ENCODE measurements at regions not wholly inside any gene's neighbourhood (a gene's known extent, or its start where the extent isn't known, plus 50 kb on each side); places are given as distances from the start of the nearest gene placed in this dataset.

DNA sequence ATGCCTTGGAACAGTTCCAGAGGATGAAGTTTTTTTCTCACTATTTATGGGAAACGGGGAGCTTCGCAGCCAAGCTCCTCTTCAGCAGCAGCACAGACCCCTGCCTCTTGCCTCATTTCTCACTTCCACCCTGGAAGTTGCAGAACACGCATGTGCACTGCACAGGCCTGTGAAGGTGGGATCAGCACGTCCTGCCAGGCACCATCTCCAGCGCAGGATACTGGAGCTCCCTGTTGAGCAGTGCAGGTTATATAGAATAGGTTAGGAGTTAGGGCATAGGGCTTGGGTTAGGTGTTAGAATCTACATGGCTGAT lies 110.1 kb upstream of the CENPE start:
- no peak for TF ChIP-seq EZH2phosphoT487 (IDR thresholded peaks at IDR 0.05; ENCODE audit: low read depth, severe bottlenecking, unreplicated experiment)
- Histone ChIP-seq H3K79me2 (no peaks in the 10 kb centered on the region), H3K27ac (no peak overlapping the region), H3K4me1 (ENCODE audit: insufficient read depth) (peaks cover 15% of the 10 kb centered on the region), H4K20me1 (ENCODE audit: insufficient read depth, poor library complexity, severe bottlenecking) (no peaks in the 10 kb centered on the region), H3K4me2 (no peak overlapping the region), H3K36me3 (replicated peaks; ENCODE audit: insufficient read depth, low read depth) (no peaks in the 10 kb centered on the region), H3K4me3 (no peak overlapping the region), H3K9me3 (ENCODE audit: low read depth) (no peaks in the 10 kb centered on the region), H3K27me3 (no peaks in the 10 kb centered on the region), H3K9me2 (replicated peaks; ENCODE audit: insufficient read depth) (no peaks in the 10 kb centered on the region), H2AFZ (no peak overlapping the region)
- 71% methylated on average over 5 of the region's 5 CpGs for WGBS (ENCODE audit: low lambda C conversion rate, missing lambda C conversion rate)
- no peak for DNase-seq (ENCODE audit: low spot score)

DNA sequence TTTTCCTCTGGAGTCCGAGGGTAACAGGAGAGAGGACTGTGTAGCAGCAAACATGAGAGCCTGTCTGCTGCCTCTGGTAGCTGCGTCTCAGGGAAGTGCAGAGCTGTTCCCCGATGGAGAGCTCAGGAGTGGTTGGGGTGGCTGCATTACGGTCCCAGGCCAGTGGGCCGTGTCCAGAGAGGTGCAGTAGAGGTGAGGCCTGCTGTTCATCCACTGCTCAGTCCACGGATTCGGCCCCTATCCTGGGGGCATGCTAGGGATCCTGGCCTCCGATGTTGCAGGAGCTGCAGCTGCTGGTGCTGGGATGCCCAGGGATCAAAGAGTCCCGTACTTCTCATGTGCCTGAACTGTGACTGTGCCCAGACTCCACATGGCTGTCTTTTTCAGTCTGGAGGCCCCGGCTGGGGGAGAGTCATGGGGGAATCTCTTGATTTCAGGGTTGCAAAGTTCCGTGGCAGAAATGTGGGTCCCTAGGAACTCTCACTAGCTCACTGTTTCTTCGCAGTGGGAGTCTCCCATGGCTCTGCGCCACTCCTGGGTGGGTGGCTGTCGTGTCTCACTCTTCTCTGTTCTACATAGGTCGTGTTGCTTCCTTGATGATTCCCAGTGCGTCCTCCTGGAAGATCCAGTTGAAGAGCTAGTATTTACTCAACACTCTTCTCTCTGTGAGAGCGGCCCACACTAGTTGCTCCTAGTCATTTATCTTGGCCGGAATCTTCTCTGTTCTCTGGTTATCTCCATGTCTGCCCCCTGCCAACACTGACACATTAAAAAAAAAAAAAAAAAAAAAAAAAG lies 109.5 kb upstream of the CENPE start:
- no peaks in the 10 kb centered on the region for H3K9me3 ChIP-seq (ENCODE audit: low read depth)
- peak; percentile 7 for DNase-seq (ENCODE audit: low spot score)
- WGBS (ENCODE audit: low lambda C conversion rate, missing lambda C conversion rate) = 80% methylated on average over 18 of the region's 18 CpGs
- no peaks in the 10 kb centered on the region for H3K9me2 ChIP-seq (replicated peaks; ENCODE audit: insufficient read depth)
- H3K4me3 ChIP-seq = no peak overlapping the region
- H3K79me2 ChIP-seq = no peaks in the 10 kb centered on the region
- H3K4me2 ChIP-seq = peak overlapping the region; percentile 74
- TF ChIP-seq EZH2phosphoT487 (IDR thresholded peaks at IDR 0.05; ENCODE audit: low read depth, severe bottlenecking, unreplicated experiment) (no peak), EZH2 (IDR thresholded peaks at IDR 0.05; ENCODE audit: borderline replicate concordance) (no peak)
- TF ChIP-seq, protein P1, sequence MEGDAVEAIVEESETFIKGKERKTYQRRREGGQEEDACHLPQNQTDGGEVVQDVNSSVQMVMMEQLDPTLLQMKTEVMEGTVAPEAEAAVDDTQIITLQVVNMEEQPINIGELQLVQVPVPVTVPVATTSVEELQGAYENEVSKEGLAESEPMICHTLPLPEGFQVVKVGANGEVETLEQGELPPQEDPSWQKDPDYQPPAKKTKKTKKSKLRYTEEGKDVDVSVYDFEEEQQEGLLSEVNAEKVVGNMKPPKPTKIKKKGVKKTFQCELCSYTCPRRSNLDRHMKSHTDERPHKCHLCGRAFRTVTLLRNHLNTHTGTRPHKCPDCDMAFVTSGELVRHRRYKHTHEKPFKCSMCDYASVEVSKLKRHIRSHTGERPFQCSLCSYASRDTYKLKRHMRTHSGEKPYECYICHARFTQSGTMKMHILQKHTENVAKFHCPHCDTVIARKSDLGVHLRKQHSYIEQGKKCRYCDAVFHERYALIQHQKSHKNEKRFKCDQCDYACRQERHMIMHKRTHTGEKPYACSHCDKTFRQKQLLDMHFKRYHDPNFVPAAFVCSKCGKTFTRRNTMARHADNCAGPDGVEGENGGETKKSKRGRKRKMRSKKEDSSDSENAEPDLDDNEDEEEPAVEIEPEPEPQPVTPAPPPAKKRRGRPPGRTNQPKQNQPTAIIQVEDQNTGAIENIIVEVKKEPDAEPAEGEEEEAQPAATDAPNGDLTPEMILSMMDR (IDR thresholded peaks at IDR 0.05; ENCODE audit: poor library complexity) = no peak
- peak overlapping the region; percentile 69 for H2AFZ ChIP-seq
- no peaks in the 10 kb centered on the region for H3K27me3 ChIP-seq
- no peaks in the 10 kb centered on the region for H4K20me1 ChIP-seq (ENCODE audit: insufficient read depth, poor library complexity, severe bottlenecking)
- no peaks in the 10 kb centered on the region for H3K36me3 ChIP-seq (replicated peaks; ENCODE audit: insufficient read depth, low read depth)
- H3K27ac ChIP-seq = peak overlapping the region; percentile 67
- peaks cover 15% of the 10 kb centered on the region for H3K4me1 ChIP-seq (ENCODE audit: insufficient read depth)

DNA sequence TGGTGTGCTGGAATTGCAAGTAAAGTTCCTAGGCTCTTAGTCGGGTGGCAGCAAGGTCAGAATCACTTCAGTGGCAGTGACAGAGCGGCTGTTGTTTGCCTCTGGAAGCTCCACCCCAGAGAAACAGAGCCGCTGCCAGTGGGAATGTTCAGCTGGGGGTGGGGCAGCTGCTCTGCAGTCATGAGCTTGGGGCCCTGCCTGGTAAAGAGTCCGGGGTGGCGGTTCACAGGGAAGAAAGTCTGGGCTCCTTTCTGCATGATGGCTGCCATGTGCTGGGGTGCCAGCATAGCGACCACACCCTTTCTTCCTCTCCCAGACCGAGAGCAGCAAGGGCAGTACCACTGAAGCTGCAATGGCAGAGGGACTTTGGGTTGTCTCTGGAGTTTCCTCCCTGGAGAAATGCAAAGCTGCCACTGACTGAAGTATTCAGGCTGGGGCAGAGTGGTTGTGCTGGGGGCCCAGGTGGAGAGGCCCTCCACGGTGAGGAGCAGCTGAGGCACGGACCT lies 108.8 kb upstream of the CENPE start:
- Histone ChIP-seq H2AFZ (peak overlapping the region; percentile 69), H3K27me3 (no peaks in the 10 kb centered on the region), H4K20me1 (ENCODE audit: insufficient read depth, poor library complexity, severe bottlenecking) (no peaks in the 10 kb centered on the region), H3K4me2 (peak overlapping the region; percentile 74), H3K4me3 (no peak overlapping the region), H3K27ac (peak overlapping the region; percentile 67), H3K36me3 (replicated peaks; ENCODE audit: insufficient read depth, low read depth) (no peaks in the 10 kb centered on the region), H3K9me2 (replicated peaks; ENCODE audit: insufficient read depth) (no peaks in the 10 kb centered on the region), H3K4me1 (ENCODE audit: insufficient read depth) (peaks cover 15% of the 10 kb centered on the region), H3K9me3 (ENCODE audit: low read depth) (no peaks in the 10 kb centered on the region), H3K79me2 (no peaks in the 10 kb centered on the region)
- DNase-seq (ENCODE audit: low spot score) = peak; percentile 82
- WGBS (ENCODE audit: low lambda C conversion rate, missing lambda C conversion rate) = 20% methylated on average over 8 of the region's 9 CpGs
- TF ChIP-seq, protein P1 (IDR thresholded peaks at IDR 0.05; ENCODE audit: poor library complexity) = no peak
- no peak for TF ChIP-seq EZH2 (IDR thresholded peaks at IDR 0.05; ENCODE audit: borderline replicate concordance)
- no peak for TF ChIP-seq EZH2phosphoT487 (IDR thresholded peaks at IDR 0.05; ENCODE audit: low read depth, severe bottlenecking, unreplicated experiment)

DNA sequence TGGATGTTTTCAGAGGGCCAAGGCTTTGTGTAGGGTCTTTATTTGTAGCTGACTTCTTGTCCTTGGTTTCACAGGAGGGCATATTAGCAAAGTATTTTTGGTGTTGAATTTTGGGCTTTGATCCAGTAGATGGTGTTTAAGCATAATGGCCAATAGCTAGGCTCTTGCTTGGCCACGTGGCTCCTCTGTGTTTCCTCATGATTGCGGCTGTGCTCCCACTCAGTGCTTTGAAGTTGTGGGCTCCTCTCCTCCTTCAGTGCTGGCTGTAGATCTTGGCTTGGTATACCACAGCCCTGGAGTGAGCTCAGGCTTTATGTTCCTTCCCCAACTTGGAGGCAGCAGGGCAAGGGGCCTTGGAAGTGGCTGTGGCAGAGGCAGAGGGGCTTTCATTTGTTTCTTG lies 107.2 kb upstream of the CENPE start:
- H3K27ac ChIP-seq = no peak overlapping the region
- no peak for DNase-seq (ENCODE audit: low spot score)
- H4K20me1 ChIP-seq (ENCODE audit: insufficient read depth, poor library complexity, severe bottlenecking) = no peaks in the 10 kb centered on the region
- H3K9me2 ChIP-seq (replicated peaks; ENCODE audit: insufficient read depth) = no peaks in the 10 kb centered on the region
- H3K4me3 ChIP-seq = no peak overlapping the region
- no peaks in the 10 kb centered on the region for H3K36me3 ChIP-seq (replicated peaks; ENCODE audit: insufficient read depth, low read depth)
- no peaks in the 10 kb centered on the region for H3K27me3 ChIP-seq
- no peaks in the 10 kb centered on the region for H3K9me3 ChIP-seq (ENCODE audit: low read depth)
- H3K4me1 ChIP-seq (ENCODE audit: insufficient read depth) = peaks cover 15% of the 10 kb centered on the region
- H3K79me2 ChIP-seq = no peaks in the 10 kb centered on the region
- no peak overlapping the region for H2AFZ ChIP-seq
- TF ChIP-seq, protein P1 (IDR thresholded peaks at IDR 0.05; ENCODE audit: poor library complexity) = no peak
- TF ChIP-seq EZH2phosphoT487 (IDR thresholded peaks at IDR 0.05; ENCODE audit: low read depth, severe bottlenecking, unreplicated experiment) = no peak
- no peak for TF ChIP-seq EZH2 (IDR thresholded peaks at IDR 0.05; ENCODE audit: borderline replicate concordance)
- H3K4me2 ChIP-seq = no peak overlapping the region
- whole genome bisulfite sequencing (ENCODE audit: low lambda C conversion rate, missing lambda C conversion rate) = 85% methylated on average over 2 of the region's 2 CpGs
